KMS-11 (cell line): ENCODE measurements at regions not wholly inside any gene's neighbourhood (a gene's known extent, or its start where the extent isn't known, plus 50 kb on each side); places are given as distances from the start of the nearest gene placed in this dataset.

ENCODE experiments used
- H2AFZ ChIP-seq: fragments of 200-600 bp; sonication (generic); 2 replicates; pipeline ENCODE4 v1.6.1; 2016; ENCODE audit warnings: antibody characterized with exemption, mixed run types, low read depth
- H3K27ac ChIP-seq: fragments of 200-600 bp; sonication (generic); 2 replicates; pipeline ENCODE4 v1.6.1; 2016; ENCODE audit warnings: mild to moderate bottlenecking, mixed run types
- H3K27me3 ChIP-seq: fragments of 200-600 bp; sonication (generic); 2 replicates; pipeline ENCODE4 v1.6.1; 2017; ENCODE audit warnings: mild to moderate bottlenecking, low read depth, mixed run types, moderate library complexity; ENCODE audit not compliant: insufficient read depth
- H3K36me3 ChIP-seq: fragments of 200-600 bp; sonication (generic); 2 replicates; pipeline ENCODE4 v1.6.1; 2017; ENCODE audit warnings: mild to moderate bottlenecking, mixed run types; ENCODE audit not compliant: insufficient read depth
- H3K4me1 ChIP-seq: fragments of 200-600 bp; sonication (generic); 2 replicates; pipeline ENCODE4 v1.6.1; 2016; ENCODE audit warnings: mild to moderate bottlenecking, low read depth, mixed run types; ENCODE audit not compliant: poor library complexity, severe bottlenecking
- H3K4me2 ChIP-seq: fragments of 200-600 bp; sonication (generic); 2 replicates; pipeline ENCODE4 v1.7.0; 2016; ENCODE audit warnings: mild to moderate bottlenecking, mixed run types
- H3K4me3 ChIP-seq: fragments of 200-600 bp; sonication (generic); IDR thresholded peaks from 2 replicates; pipeline ENCODE4 v1.6.1; 2017; ENCODE audit warnings: low read depth, low read length, mixed read lengths; ENCODE audit not compliant: insufficient read depth
- H3K79me2 ChIP-seq: fragments of 200-600 bp; sonication (generic); 2 replicates; pipeline ENCODE4 v1.6.1; 2016; ENCODE audit warnings: low read depth, mixed run types; ENCODE audit not compliant: insufficient read depth
- H3K9ac ChIP-seq: fragments of 200-600 bp; sonication (generic); 2 replicates; pipeline ENCODE4 v1.6.1; 2016; ENCODE audit warnings: mild to moderate bottlenecking, mixed run types
- H4K20me1 ChIP-seq: fragments of 200-600 bp; sonication (generic); 2 replicates; pipeline ENCODE4 v1.6.1; 2016; ENCODE audit warnings: mild to moderate bottlenecking, mixed run types; ENCODE audit not compliant: insufficient read depth
- TF ChIP-seq, protein P1 (sequence below): fragments of 200-600 bp; sonication (generic); conservative IDR thresholded peaks from 2 replicates; pipeline ENCODE4 v1.6.1; 2017; ENCODE audit warnings: low read depth, mild to moderate bottlenecking, antibody characterized with exemption, low read length, moderate library complexity, mixed read lengths

DNA sequence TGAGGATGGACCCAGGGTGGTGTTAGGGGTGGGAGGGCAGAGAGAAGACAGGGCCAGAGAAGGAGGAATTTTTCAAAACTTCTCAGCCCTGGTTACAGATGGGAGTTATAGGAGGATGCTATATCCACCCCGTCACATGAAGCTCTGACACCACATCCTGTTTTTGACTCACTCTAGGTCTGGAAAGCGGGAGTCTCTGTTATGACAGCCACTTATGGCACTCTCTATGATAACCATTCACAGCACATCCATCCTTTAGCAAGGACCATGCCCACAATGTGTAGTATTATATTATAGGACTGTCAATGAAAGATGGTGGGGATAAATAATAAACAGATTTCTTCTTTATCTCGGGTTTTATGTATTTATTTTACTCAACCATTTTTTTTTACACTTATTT, 461.2 kb downstream of the CDH2 start:
- H4K20me1 ChIP-seq = no peaks in the 10 kb centered on the region
- H3K27me3 ChIP-seq = no peaks in the 10 kb centered on the region
- H3K27ac ChIP-seq = no peak overlapping the region
- TF ChIP-seq, protein P1, sequence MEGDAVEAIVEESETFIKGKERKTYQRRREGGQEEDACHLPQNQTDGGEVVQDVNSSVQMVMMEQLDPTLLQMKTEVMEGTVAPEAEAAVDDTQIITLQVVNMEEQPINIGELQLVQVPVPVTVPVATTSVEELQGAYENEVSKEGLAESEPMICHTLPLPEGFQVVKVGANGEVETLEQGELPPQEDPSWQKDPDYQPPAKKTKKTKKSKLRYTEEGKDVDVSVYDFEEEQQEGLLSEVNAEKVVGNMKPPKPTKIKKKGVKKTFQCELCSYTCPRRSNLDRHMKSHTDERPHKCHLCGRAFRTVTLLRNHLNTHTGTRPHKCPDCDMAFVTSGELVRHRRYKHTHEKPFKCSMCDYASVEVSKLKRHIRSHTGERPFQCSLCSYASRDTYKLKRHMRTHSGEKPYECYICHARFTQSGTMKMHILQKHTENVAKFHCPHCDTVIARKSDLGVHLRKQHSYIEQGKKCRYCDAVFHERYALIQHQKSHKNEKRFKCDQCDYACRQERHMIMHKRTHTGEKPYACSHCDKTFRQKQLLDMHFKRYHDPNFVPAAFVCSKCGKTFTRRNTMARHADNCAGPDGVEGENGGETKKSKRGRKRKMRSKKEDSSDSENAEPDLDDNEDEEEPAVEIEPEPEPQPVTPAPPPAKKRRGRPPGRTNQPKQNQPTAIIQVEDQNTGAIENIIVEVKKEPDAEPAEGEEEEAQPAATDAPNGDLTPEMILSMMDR = no peak
- H3K9ac ChIP-seq = no peak overlapping the region
- no peak overlapping the region for H2AFZ ChIP-seq
- no peaks in the 10 kb centered on the region for H3K4me1 ChIP-seq
- H3K4me3 ChIP-seq = no peak overlapping the region
- H3K79me2 ChIP-seq = no peaks in the 10 kb centered on the region
- no peaks in the 10 kb centered on the region for H3K36me3 ChIP-seq
- no peak overlapping the region for H3K4me2 ChIP-seq

DNA sequence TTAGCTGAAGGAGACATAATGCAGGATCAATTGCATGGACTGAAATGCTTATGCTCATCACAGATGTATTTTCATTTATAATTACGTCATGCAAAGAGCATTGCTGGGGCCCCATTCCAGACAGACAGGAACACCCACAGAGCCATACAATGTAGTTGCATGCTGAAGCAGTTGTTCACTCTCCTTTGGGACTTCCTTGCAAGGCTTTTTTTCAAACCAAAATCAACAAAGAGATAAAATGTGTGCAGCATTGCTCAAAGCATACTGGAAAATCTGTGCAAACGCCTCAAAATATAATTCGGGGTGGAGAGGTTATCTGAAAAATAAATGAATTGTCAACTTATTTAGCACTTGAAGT, 463.2 kb downstream of the CDH2 start:
- H3K4me2 ChIP-seq = no peak overlapping the region
- no peaks in the 10 kb centered on the region for H3K36me3 ChIP-seq
- no peak overlapping the region for H3K4me3 ChIP-seq
- no peaks in the 10 kb centered on the region for H3K27me3 ChIP-seq
- no peak overlapping the region for H2AFZ ChIP-seq
- no peak overlapping the region for H3K27ac ChIP-seq
- TF ChIP-seq, protein P1 = no peak
- H3K9ac ChIP-seq = no peak overlapping the region
- H4K20me1 ChIP-seq = no peaks in the 10 kb centered on the region
- no peaks in the 10 kb centered on the region for H3K4me1 ChIP-seq
- no peaks in the 10 kb centered on the region for H3K79me2 ChIP-seq

DNA sequence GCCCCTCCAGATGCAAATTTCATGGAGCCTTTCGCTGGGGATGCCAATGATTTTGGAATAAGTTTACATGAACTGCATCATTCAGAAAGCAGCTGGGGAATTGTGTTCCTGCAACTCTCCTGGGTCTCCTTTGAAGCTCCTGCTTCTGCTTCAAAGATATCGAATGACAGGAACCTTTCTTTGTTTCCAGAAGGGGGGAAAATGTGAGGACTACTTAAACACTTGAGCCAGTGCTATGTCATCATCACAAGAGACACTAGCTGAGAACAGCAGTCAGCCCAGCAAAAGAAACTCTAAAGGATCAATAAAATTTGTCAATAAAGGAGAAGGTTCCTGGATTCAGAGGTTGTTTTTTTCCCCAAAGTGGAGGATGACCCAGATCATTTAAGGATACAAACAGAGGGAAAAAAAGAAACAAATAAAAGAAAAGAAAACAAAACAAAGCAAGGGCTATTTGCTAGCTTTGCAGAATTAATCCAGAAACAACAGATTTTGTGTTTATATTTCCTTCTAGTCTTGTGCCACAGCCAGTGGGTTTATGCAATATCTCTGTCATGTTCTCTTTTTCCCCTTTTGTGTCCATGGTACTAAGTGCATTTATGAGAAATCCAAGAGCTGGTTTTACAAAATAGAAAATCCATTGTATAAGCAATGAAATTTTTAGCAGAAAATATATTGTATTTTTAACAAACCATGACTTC, 463.7 kb downstream of the CDH2 start:
- Histone ChIP-seq H2AFZ (no peak overlapping the region), H3K4me2 (no peak overlapping the region), H4K20me1 (no peaks in the 10 kb centered on the region), H3K27me3 (no peaks in the 10 kb centered on the region), H3K27ac (no peak overlapping the region), H3K4me3 (no peak overlapping the region), H3K9ac (no peak overlapping the region), H3K36me3 (no peaks in the 10 kb centered on the region), H3K4me1 (no peaks in the 10 kb centered on the region), H3K79me2 (no peaks in the 10 kb centered on the region)
- TF ChIP-seq, protein P1 = no peak

DNA sequence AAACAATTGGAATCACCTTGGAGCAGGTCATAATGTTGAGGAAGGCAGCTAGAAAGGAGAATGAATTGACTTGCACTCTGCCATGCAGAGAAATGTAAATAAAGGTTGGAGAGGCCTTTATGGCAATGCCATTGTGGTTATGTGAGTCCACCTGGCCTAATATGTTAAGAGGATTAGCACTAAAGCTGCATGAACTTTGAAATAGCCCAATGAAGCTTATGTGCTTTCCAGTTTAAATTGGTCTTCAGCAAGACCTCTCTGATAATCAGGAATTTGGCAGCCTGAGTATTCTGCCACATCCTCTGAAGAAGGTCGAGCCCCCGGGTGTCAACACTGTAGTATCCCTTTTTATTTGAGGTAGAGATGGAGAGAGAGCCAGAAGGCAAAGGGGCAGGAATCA, 464.9 kb downstream of the CDH2 start:
- Histone ChIP-seq H3K27me3 (no peaks in the 10 kb centered on the region), H3K27ac (no peak overlapping the region), H3K79me2 (no peaks in the 10 kb centered on the region), H2AFZ (no peak overlapping the region), H3K4me3 (no peak overlapping the region), H3K9ac (no peak overlapping the region), H4K20me1 (no peaks in the 10 kb centered on the region), H3K4me1 (no peaks in the 10 kb centered on the region), H3K36me3 (no peaks in the 10 kb centered on the region), H3K4me2 (no peak overlapping the region)
- TF ChIP-seq, protein P1 = no peak
